ENCODE measurements at regions not wholly inside any gene's neighbourhood (a gene's known extent, or its start where the extent isn't known, plus 50 kb on each side); places are given as distances from the start of the nearest gene placed in this dataset.

DNA sequence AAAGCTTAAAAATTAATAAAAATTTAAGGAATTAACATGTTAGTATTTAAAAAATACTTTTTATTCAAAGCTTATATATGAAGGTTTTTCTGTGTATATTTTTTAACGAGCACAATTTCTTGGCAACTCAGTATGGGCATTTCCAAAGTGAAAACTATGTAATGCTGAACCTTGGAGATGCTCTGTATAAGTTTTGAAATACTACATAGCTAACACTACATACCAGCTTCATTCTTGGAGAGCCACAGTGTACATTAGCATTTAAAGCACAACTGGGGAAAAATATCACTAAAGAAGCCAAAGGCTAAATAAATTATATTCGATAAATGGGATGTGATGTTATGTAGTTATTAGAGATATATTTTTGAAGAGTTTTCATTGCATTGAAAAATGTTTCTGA, 446.5 kb downstream of the CCDC85A start:
- TF ChIP-seq POLR2A (IDR thresholded peaks at IDR 0.05): no peak
- TF ChIP-seq, protein P1, sequence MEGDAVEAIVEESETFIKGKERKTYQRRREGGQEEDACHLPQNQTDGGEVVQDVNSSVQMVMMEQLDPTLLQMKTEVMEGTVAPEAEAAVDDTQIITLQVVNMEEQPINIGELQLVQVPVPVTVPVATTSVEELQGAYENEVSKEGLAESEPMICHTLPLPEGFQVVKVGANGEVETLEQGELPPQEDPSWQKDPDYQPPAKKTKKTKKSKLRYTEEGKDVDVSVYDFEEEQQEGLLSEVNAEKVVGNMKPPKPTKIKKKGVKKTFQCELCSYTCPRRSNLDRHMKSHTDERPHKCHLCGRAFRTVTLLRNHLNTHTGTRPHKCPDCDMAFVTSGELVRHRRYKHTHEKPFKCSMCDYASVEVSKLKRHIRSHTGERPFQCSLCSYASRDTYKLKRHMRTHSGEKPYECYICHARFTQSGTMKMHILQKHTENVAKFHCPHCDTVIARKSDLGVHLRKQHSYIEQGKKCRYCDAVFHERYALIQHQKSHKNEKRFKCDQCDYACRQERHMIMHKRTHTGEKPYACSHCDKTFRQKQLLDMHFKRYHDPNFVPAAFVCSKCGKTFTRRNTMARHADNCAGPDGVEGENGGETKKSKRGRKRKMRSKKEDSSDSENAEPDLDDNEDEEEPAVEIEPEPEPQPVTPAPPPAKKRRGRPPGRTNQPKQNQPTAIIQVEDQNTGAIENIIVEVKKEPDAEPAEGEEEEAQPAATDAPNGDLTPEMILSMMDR (IDR thresholded peaks at IDR 0.05): no peak
